Raji (cell line): ENCODE measurements at regions not wholly inside any gene's neighbourhood (a gene's known extent, or its start where the extent isn't known, plus 50 kb on each side); places are given as distances from the start of the nearest gene placed in this dataset.

ENCODE experiments used
- POLR2A ChIP-seq: IDR thresholded peaks from 2 replicates; pipeline ENCODE4 v1.6.1; 2011; ENCODE audit warnings: low read depth, low read length, control low read depth; ENCODE audit not compliant: insufficient read depth

GRCh38 chr1:199955235-199955634, 72.3 kb upstream of the NR5A2 start:
- no peak for TF ChIP-seq POLR2A

GRCh38 chr1:199956005-199956404, 71.5 kb upstream of the NR5A2 start:
- no peak for TF ChIP-seq POLR2A

GRCh38 chr1:199959033-199959774, 68.3 kb upstream of the NR5A2 start:
- no peak for TF ChIP-seq POLR2A

GRCh38 chr1:199959775-199960110, 67.8 kb upstream of the NR5A2 start:
- no peak for TF ChIP-seq POLR2A

GRCh38 chr1:199970125-199970524, 57.4 kb upstream of the NR5A2 start:
- no peak for TF ChIP-seq POLR2A

- no peak for TF ChIP-seq POLR2A
Measured at GRCh38 chr1:199976496-199977144, 50.9 kb upstream of the NR5A2 start.
